Body of pancreas (tissue), 4 donors: ENCODE measurements at regions not wholly inside any gene's neighbourhood (a gene's known extent, or its start where the extent isn't known, plus 50 kb on each side); places are given as distances from the start of the nearest gene placed in this dataset. TPM values are rescaled to one million over a fixed set of nuclear protein-coding genes. Genes with fewer than 3 reads are reported as not detected.
"Not testable (repeated sequence)": the region's sequence is repeated elsewhere in the genome, so short reads cannot be mapped to it uniquely, and the experiment has no call there.

Experiments used
- ATAC-seq: fragments of 150-250 bp; one replicate; pipeline ENCODE4 v1.9.1; 2016
- DNase-seq, 4 donors: peaks; one replicate each; pipeline ENCODE4 v3.0.0-alpha.2; 2019
- H3K27ac ChIP-seq, 4 donors: fragments of 200-600 bp; sonication (generic); 1 replicate in 3 of 4; 2 replicates in 1 of 4; pipeline versions ENCODE4 v1.5.1 to v1.6.1; 2016 to 2019; ENCODE audit warnings: mild to moderate bottlenecking in 1 of 4, mixed read lengths in 1 of 4, moderate library complexity in 1 of 4
- H3K27me3 ChIP-seq, 2 donors: fragments of 200-600 bp; sonication (generic); one replicate each; pipeline ENCODE4 v1.6.0; 2016; ENCODE audit warnings: mild to moderate bottlenecking in 1 of 2
- H3K36me3 ChIP-seq, 2 donors: fragments of 200-600 bp; sonication (generic); replicated peaks in 1 of 2; 2 replicates each; pipeline ENCODE4 v1.5.1; 2016; ENCODE audit warnings: low read depth in 2 of 2; ENCODE audit not compliant: insufficient read depth in 1 of 2
- H3K4me1 ChIP-seq: fragments of 200-600 bp; sonication (generic); one replicate; pipeline ENCODE4 v1.6.0; 2016
- H3K4me3 ChIP-seq, 2 donors: fragments of 200-600 bp; sonication (generic); 1 replicate in 1 of 2; 2 replicates in 1 of 2; pipeline ENCODE4 v1.5.1; 2016 to 2019
- H3K9me3 ChIP-seq, 3 donors: fragments of 200-600 bp; sonication (generic); 1 replicate in 2 of 3; 2 replicates in 1 of 3; pipeline ENCODE4 v1.5.1; 2016
- CTCF ChIP-seq, 7 experiments: fragments of 450-650 bp in 4 of 7; fragments of 200-600 bp in 3 of 7; sonication (generic) in 3 of 7; IDR thresholded peaks; one replicate each; pipeline ENCODE4 v1.5.1; 2016 to 2019; ENCODE audit warnings: antibody characterized with exemption in 7 of 7
- intact Hi-C: fragments of 100-400 bp; cut with DNase I; formaldehyde crosslinking; loops from one replicate; pipeline ENCODE4 v1.15.1; 2023
- small RNA-seq: library from RNA; depleted of rRNA; stranded (forward); fragments of <200 nt; gene quantifications from one replicate; pipeline ENCODE3, GENCODE V24; 2016

GRCh38 chr2:94797235-94797634, 74.0 kb upstream of the TEKT4 start:
- H3K27me3 ChIP-seq: not testable (repeated sequence)

More at GRCh38 chr2:94797235-94797634, 74.0 kb upstream of the TEKT4 start:
- DNase-seq, intact Hi-C loops, H3K27ac ChIP-seq, H3K36me3 ChIP-seq, H3K4me3 ChIP-seq, H3K9me3 ChIP-seq, ATAC-seq, H3K4me1 ChIP-seq: not testable (repeated sequence)
- peak in 6 of 7 experiments; percentile 27 to 47 (median 36) for TF ChIP-seq CTCF (IDR thresholded peaks at IDR 0.05)

Small RNAs in the stretch of these regions (small RNA-seq; reads per million reads assigned to genes)
- gene CNN2P11: not detected
